Fibroblast of the aortic adventitia (primary cell): ENCODE measurements at regions not wholly inside any gene's neighbourhood (a gene's known extent, or its start where the extent isn't known, plus 50 kb on each side); places are given as distances from the start of the nearest gene placed in this dataset.
"Not testable (repeated sequence)": the region's sequence is repeated elsewhere in the genome, so short reads cannot be mapped to it uniquely, and the experiment has no call there.

Experiments used
- DNase-seq: peaks from one replicate; pipeline ENCODE4 v3.0.0-alpha.2; 2010; ENCODE audit warnings: low read depth
- H3K4me3 ChIP-seq: 2 replicates; pipeline ENCODE4 v1.5.1; 2011; ENCODE audit warnings: low read depth, mild to moderate bottlenecking, control low read depth, low read length, moderate library complexity
- TF ChIP-seq, protein P1 (sequence below): IDR thresholded peaks from 2 replicates; pipeline ENCODE4 v1.5.1; 2011; ENCODE audit warnings: mild to moderate bottlenecking, low read length, control low read depth, inconsistent platforms; ENCODE audit not compliant: insufficient read depth

- H3K4me3 ChIP-seq, DNase-seq: not testable (repeated sequence)
Observed at GRCh38 chr17:6373599-6373998, 61.3 kb downstream of the AIPL1 start.

DNA sequence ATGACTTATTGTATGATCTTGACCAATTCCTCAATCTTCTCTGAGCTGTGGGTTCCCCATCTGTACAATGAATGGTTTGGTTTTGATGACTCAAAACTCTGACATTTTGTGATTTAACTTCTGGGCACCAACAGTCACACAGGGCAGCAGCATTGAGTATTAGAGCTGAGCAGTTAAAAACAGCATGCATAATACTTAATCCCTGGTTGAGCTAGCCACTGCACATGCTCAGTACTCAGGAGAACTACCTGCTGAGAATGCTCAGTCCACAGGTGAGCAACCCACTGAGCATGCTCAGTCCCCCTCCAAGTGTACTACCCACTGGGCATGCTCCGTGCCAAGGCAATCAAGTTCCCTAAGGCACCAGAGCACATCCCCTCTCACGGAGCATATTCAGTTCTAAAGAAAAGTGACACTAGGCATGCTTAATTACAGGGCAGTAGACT is 68.7 kb downstream of the AIPL1 start:
- no peak overlapping the region for H3K4me3 ChIP-seq
- TF ChIP-seq, protein P1, sequence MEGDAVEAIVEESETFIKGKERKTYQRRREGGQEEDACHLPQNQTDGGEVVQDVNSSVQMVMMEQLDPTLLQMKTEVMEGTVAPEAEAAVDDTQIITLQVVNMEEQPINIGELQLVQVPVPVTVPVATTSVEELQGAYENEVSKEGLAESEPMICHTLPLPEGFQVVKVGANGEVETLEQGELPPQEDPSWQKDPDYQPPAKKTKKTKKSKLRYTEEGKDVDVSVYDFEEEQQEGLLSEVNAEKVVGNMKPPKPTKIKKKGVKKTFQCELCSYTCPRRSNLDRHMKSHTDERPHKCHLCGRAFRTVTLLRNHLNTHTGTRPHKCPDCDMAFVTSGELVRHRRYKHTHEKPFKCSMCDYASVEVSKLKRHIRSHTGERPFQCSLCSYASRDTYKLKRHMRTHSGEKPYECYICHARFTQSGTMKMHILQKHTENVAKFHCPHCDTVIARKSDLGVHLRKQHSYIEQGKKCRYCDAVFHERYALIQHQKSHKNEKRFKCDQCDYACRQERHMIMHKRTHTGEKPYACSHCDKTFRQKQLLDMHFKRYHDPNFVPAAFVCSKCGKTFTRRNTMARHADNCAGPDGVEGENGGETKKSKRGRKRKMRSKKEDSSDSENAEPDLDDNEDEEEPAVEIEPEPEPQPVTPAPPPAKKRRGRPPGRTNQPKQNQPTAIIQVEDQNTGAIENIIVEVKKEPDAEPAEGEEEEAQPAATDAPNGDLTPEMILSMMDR, result no peak
- DNase-seq, result no peak

GRCh38 chr17:6365200-6365943 is 69.5 kb downstream of the AIPL1 start:
- TF ChIP-seq, protein P1, result no peak
- DNase-seq, result peak; percentile 5
- H3K4me3 ChIP-seq, result no peak overlapping the region

GRCh38 chr17:6361733-6362132 is 73.2 kb downstream of the AIPL1 start:
- DNase-seq, result no peak
- TF ChIP-seq, protein P1, result no peak
- H3K4me3 ChIP-seq, result no peak overlapping the region

- TF ChIP-seq, protein P1, result no peak
- no peak overlapping the region for H3K4me3 ChIP-seq
- DNase-seq, result no peak
Observed at GRCh38 chr17:6358131-6358530, 76.8 kb downstream of the AIPL1 start.

DNA sequence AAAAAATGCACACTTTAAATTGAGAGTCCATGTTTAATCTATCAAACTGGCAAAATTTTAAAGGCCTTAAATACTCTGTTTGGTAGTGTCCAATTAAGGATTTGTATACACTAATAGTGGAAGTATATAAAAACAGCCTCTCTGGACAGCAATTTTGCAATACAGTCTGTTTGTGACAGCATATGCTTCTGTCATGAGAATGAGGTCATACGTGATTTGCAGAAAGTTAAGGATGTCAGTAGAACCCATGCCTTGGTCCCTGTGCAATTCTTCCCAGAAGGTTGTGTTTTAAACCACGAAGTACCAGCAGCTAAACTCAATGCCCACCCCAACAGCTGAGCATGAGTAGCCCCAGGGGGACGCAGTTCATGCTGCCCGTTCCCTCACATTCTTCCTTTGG is 78.4 kb downstream of the AIPL1 start:
- DNase-seq, result no peak
- no peak overlapping the region for H3K4me3 ChIP-seq
- TF ChIP-seq, protein P1, result no peak

DNA sequence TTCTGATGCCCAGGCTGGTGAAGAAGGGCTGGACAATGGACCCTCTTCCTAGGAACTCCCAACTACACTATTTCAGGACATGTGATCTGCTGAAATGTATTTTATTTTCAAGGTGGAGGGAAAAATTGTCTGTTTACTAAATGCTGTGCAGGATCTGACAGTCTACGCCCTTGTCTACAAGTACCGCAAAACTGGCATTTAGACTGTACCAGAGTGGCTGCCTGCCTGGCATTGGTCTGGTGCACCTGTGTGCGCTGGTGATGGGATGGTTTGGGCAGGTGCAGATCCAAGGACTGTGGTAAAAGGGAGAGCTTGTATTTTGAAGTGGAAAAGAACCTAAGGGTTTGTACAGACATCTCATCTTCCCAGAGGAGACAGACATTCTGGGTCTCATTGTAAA is 79.7 kb downstream of the AIPL1 start:
- TF ChIP-seq, protein P1, result no peak
- no peak for DNase-seq
- H3K4me3 ChIP-seq, result no peak overlapping the region
